ENCODE measurements at regions not wholly inside any gene's neighbourhood (a gene's known extent, or its start where the extent isn't known, plus 50 kb on each side); places are given as distances from the start of the nearest gene placed in this dataset.

GRCh38 chr18:60153376-60153775, 219.2 kb downstream of the MC4R start:
- no peaks in the 10 kb centered on the region for H3K36me3 ChIP-seq
- H3K4me1 ChIP-seq = no peaks in the 10 kb centered on the region
- no peak overlapping the region for H3K27ac ChIP-seq
- no peak for DNase-seq (ENCODE audit: low spot score)
- no peaks in the 10 kb centered on the region for H3K9me3 ChIP-seq
- H3K4me3 ChIP-seq = no peak overlapping the region
- no peak for TF ChIP-seq CTCF (IDR thresholded peaks at IDR 0.05)
- H3K27me3 ChIP-seq = no peaks in the 10 kb centered on the region

GRCh38 chr18:60149316-60149715, 223.3 kb downstream of the MC4R start:
- DNase-seq (ENCODE audit: low spot score) = no peak
- Histone ChIP-seq H3K27me3 (no peaks in the 10 kb centered on the region), H3K9me3 (no peaks in the 10 kb centered on the region), H3K4me3 (no peak overlapping the region), H3K36me3 (no peaks in the 10 kb centered on the region), H3K27ac (no peak overlapping the region), H3K4me1 (no peaks in the 10 kb centered on the region)
- no peak for TF ChIP-seq CTCF (IDR thresholded peaks at IDR 0.05)

GRCh38 chr18:60147323-60147722, 225.3 kb downstream of the MC4R start:
- no peak overlapping the region for H3K27ac ChIP-seq
- TF ChIP-seq CTCF (IDR thresholded peaks at IDR 0.05) = no peak

GRCh38 chr18:60146220-60146960, 226.2 kb downstream of the MC4R start:
- no peak overlapping the region for H3K27ac ChIP-seq
- H3K4me1 ChIP-seq = no peaks in the 10 kb centered on the region
- no peaks in the 10 kb centered on the region for H3K27me3 ChIP-seq
- no peak for DNase-seq (ENCODE audit: low spot score)
- H3K4me3 ChIP-seq = no peak overlapping the region
- TF ChIP-seq CTCF (IDR thresholded peaks at IDR 0.05) = no peak
- H3K36me3 ChIP-seq = no peaks in the 10 kb centered on the region
- no peaks in the 10 kb centered on the region for H3K9me3 ChIP-seq

More at GRCh38 chr18:60147323-60147722, 225.3 kb downstream of the MC4R start:
- Histone ChIP-seq H3K9me3 (no peaks in the 10 kb centered on the region), H3K4me1 (no peaks in the 10 kb centered on the region), H3K36me3 (no peaks in the 10 kb centered on the region), H3K4me3 (no peak overlapping the region), H3K27me3 (no peaks in the 10 kb centered on the region)
- DNase-seq (ENCODE audit: low spot score) = no peak

- Histone ChIP-seq H3K27me3 (no peaks in the 10 kb centered on the region), H3K4me1 (no peaks in the 10 kb centered on the region), H3K36me3 (no peaks in the 10 kb centered on the region), H3K4me3 (no peak overlapping the region), H3K9me3 (no peaks in the 10 kb centered on the region), H3K27ac (no peak overlapping the region)
- no peak for TF ChIP-seq CTCF (IDR thresholded peaks at IDR 0.05)
- no peak for DNase-seq (ENCODE audit: low spot score)
These were observed 226.8 kb downstream of the MC4R start for GRCh38 chr18:60145776-60146175.

- no peaks in the 10 kb centered on the region for H3K9me3 ChIP-seq
- no peaks in the 10 kb centered on the region for H3K36me3 ChIP-seq
- H3K27me3 ChIP-seq = no peaks in the 10 kb centered on the region
- DNase-seq (ENCODE audit: low spot score) = no peak
- TF ChIP-seq CTCF (IDR thresholded peaks at IDR 0.05) = no peak
- H3K4me1 ChIP-seq = no peaks in the 10 kb centered on the region
- H3K4me3 ChIP-seq = no peak overlapping the region
- H3K27ac ChIP-seq = no peak overlapping the region
These were observed 235.0 kb downstream of the PMAIP1 start for GRCh38 chr18:60134806-60135205.
